ENCODE measurements at regions not wholly inside any gene's neighbourhood (a gene's known extent, or its start where the extent isn't known, plus 50 kb on each side); places are given as distances from the start of the nearest gene placed in this dataset.
"Not testable (repeated sequence)": the region's sequence is repeated elsewhere in the genome, so short reads cannot be mapped to it uniquely, and the experiment has no call there.

GRCh38 chr2:75834588-75834987 lies 123.9 kb upstream of the GCFC2 start:
- in situ Hi-C loops (cut with HindIII; ENCODE audit: low pct_ligation_motif_present, low pct_unique_long_range_greater_than_20kb, low sequenced_read_pairs); DNase-seq: not testable (repeated sequence)

- DNase-seq: no peak
- in situ Hi-C loops (cut with HindIII; ENCODE audit: low pct_ligation_motif_present, low pct_unique_long_range_greater_than_20kb, low sequenced_read_pairs): no loop called here
Measured at GRCh38 chr2:75833386-75833785, 122.7 kb upstream of the GCFC2 start.

- DNase-seq: no peak
- in situ Hi-C loops (cut with HindIII; ENCODE audit: low pct_ligation_motif_present, low pct_unique_long_range_greater_than_20kb, low sequenced_read_pairs): no loop called here
Measured at GRCh38 chr2:75828826-75829225, 118.1 kb upstream of the GCFC2 start.

GRCh38 chr2:75823515-75823914 lies 112.8 kb upstream of the GCFC2 start:
- DNase-seq; in situ Hi-C loops (cut with HindIII; ENCODE audit: low pct_ligation_motif_present, low pct_unique_long_range_greater_than_20kb, low sequenced_read_pairs): not testable (repeated sequence)

- no peak for DNase-seq
- in situ Hi-C loops (cut with HindIII; ENCODE audit: low pct_ligation_motif_present, low pct_unique_long_range_greater_than_20kb, low sequenced_read_pairs): no loop called here
Measured at GRCh38 chr2:75822336-75822735, 111.6 kb upstream of the GCFC2 start.

- no peak for DNase-seq
- in situ Hi-C loops (cut with HindIII; ENCODE audit: low pct_ligation_motif_present, low pct_unique_long_range_greater_than_20kb, low sequenced_read_pairs): no loop called here
Measured at GRCh38 chr2:75820693-75821092, 110.0 kb upstream of the GCFC2 start.

GRCh38 chr2:75810611-75811330 lies 100.1 kb upstream of the GCFC2 start:
- in situ Hi-C loops (cut with HindIII; ENCODE audit: low pct_ligation_motif_present, low pct_unique_long_range_greater_than_20kb, low sequenced_read_pairs): no loop called here

GRCh38 chr2:75808793-75809535 lies 98.2 kb upstream of the GCFC2 start:
- DNase-seq: no peak
- in situ Hi-C loops (cut with HindIII; ENCODE audit: low pct_ligation_motif_present, low pct_unique_long_range_greater_than_20kb, low sequenced_read_pairs): no loop called here

More at GRCh38 chr2:75810611-75811330, 100.1 kb upstream of the GCFC2 start:
- no peak for DNase-seq

- in situ Hi-C loops (cut with HindIII; ENCODE audit: low pct_ligation_motif_present, low pct_unique_long_range_greater_than_20kb, low sequenced_read_pairs): no loop called here
- DNase-seq: no peak
Measured at GRCh38 chr2:75807992-75808391, 97.3 kb upstream of the GCFC2 start.

- in situ Hi-C loops (cut with HindIII; ENCODE audit: low pct_ligation_motif_present, low pct_unique_long_range_greater_than_20kb, low sequenced_read_pairs): no loop called here
- DNase-seq: no peak
Measured at GRCh38 chr2:75801234-75801982, 90.7 kb upstream of the GCFC2 start.

GRCh38 chr2:75800456-75800855 lies 89.7 kb upstream of the GCFC2 start:
- no peak for DNase-seq

GRCh38 chr2:75799859-75800258 lies 89.1 kb upstream of the GCFC2 start:
- no peak for DNase-seq
- in situ Hi-C loops (cut with HindIII; ENCODE audit: low pct_ligation_motif_present, low pct_unique_long_range_greater_than_20kb, low sequenced_read_pairs): no loop called here

More at GRCh38 chr2:75800456-75800855, 89.7 kb upstream of the GCFC2 start:
- in situ Hi-C loops (cut with HindIII; ENCODE audit: low pct_ligation_motif_present, low pct_unique_long_range_greater_than_20kb, low sequenced_read_pairs): no loop called here

GRCh38 chr2:75798569-75798968 lies 87.9 kb upstream of the GCFC2 start:
- in situ Hi-C loops (cut with HindIII; ENCODE audit: low pct_ligation_motif_present, low pct_unique_long_range_greater_than_20kb, low sequenced_read_pairs): no loop called here
- no peak for DNase-seq

GRCh38 chr2:75792996-75793395 lies 82.3 kb upstream of the GCFC2 start:
- no peak for DNase-seq
- in situ Hi-C loops (cut with HindIII; ENCODE audit: low pct_ligation_motif_present, low pct_unique_long_range_greater_than_20kb, low sequenced_read_pairs): no loop called here

GRCh38 chr2:75792146-75792545 lies 81.4 kb upstream of the GCFC2 start:
- in situ Hi-C loops (cut with HindIII; ENCODE audit: low pct_ligation_motif_present, low pct_unique_long_range_greater_than_20kb, low sequenced_read_pairs): no loop called here
- DNase-seq: no peak

GRCh38 chr2:75790814-75791467 lies 80.2 kb upstream of the GCFC2 start:
- in situ Hi-C loops (cut with HindIII; ENCODE audit: low pct_ligation_motif_present, low pct_unique_long_range_greater_than_20kb, low sequenced_read_pairs): no loop called here
- no peak for DNase-seq

- in situ Hi-C loops (cut with HindIII; ENCODE audit: low pct_ligation_motif_present, low pct_unique_long_range_greater_than_20kb, low sequenced_read_pairs): no loop called here
- no peak for DNase-seq
Measured at GRCh38 chr2:75790121-75790813, 79.6 kb upstream of the GCFC2 start.

GRCh38 chr2:75788902-75789301 lies 78.2 kb upstream of the GCFC2 start:
- DNase-seq: no peak
- in situ Hi-C loops (cut with HindIII; ENCODE audit: low pct_ligation_motif_present, low pct_unique_long_range_greater_than_20kb, low sequenced_read_pairs): no loop called here
